ENCODE measurements at regions not wholly inside any gene's neighbourhood (a gene's known extent, or its start where the extent isn't known, plus 50 kb on each side); places are given as distances from the start of the nearest gene placed in this dataset.

GRCh38 chr13:31853643-31854326, 114.5 kb downstream of the RXFP2 start:
- DNase-seq (ENCODE audit: low read depth in 2 of 2): no peak

DNA sequence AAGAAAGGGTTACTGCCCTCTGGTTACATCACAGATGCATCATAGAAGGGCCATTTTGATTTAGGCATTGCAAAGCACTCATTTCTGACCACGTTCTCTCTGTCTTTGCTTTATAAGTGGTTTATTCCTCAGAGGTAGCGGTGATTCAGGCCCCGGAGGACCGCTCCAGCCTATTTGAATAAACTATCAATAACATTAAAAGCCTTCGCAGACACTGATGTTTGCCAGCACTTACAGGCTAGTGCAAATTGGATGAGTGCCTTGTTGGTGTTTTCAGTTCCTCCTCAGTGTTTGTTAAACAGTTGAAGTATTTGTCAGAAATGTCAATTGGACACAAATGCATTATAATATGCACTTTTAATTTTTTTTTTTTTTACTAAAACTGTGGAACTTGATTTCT, 120.2 kb downstream of the RXFP2 start:
- DNase-seq (ENCODE audit: low read depth in 2 of 2): no peak

- DNase-seq (ENCODE audit: low read depth in 2 of 2): no peak
These were observed 120.7 kb downstream of the RXFP2 start for GRCh38 chr13:31860002-31860401.

DNA sequence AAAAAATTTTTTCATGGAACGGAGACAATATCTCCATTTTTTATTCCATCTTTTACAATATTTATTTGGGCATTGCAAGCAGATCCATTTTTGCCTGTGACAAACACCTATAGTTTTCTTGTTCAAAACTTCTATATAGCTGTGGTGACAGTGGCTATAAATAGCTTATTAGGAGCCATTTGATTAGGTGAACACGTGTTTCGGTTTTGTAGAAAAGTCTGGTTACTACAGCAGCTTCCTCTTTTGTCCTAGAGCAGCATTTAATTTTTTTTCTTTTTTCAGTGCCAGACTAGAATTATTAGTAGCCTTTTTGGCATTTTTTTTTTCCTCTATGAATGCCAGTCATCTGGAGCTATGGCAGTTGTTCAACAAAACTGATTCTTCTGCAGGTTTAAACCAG, 123.5 kb downstream of the RXFP2 start:
- no peak for DNase-seq (ENCODE audit: low read depth in 2 of 2)

GRCh38 chr13:31864307-31864706, 125.0 kb downstream of the RXFP2 start:
- DNase-seq (ENCODE audit: low read depth in 2 of 2): no peak

- DNase-seq (ENCODE audit: low read depth in 2 of 2): no peak
These were observed 126.8 kb downstream of the RXFP2 start for GRCh38 chr13:31866099-31866498.

DNA sequence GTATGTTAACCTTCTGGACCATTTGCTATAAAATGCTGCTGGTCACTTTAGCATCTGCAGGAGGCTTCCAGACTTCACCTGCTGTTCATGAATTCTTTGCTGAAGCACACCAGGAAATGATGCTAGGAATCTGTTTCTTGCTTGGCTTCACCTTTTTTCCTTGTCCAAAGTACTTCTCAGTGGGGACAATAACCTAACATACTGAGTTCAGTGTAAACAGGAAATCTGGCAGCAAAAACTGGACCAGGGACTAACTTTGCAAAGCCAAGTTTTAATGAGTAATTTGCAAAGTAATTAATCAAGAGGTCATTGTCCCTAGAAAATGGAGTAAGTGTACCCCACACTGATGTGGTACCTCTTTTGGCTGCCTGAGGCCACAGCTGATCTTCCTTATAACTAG, 128.4 kb downstream of the RXFP2 start:
- no peak for DNase-seq (ENCODE audit: low read depth in 2 of 2)

DNA sequence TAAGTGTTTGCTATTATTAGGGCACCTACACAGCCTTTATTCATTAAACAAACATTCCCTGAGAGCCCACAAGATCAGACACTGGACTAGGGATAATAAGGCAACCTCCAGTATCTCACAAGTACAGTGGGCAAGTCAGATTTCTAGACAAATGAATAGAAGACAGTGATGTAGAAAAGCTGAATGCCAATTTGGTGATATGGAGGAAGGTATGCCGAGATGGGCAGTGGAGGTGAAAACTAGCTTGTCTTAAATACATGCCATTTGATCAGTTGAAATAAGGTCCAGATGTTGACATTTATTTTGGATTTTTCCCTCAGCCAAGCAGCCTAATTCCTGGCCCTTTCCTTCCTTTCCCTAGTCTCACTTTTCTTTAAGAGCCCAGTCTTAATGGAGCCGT, 130.3 kb downstream of the RXFP2 start:
- DNase-seq (ENCODE audit: low read depth in 2 of 2): no peak

DNA sequence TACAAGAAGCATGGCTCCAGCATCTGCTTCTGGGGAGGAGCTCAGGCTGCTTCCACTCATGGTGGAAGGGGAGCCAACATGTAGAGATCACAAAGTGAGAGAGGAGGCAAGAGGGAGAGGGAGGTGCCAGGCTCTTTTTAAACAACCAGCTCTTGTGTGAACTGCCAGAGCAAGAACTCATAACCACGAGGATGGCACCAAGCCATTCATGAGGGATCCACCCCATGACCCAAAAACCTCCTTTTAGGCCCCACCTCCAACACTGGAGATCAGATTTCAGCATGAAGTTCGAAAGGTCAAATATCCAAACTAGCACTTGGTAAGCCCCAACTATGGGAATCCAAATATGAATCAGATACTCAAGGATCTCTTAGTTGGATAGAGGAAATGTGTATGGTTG, 131.2 kb downstream of the RXFP2 start:
- no peak for DNase-seq (ENCODE audit: low read depth in 2 of 2)

DNA sequence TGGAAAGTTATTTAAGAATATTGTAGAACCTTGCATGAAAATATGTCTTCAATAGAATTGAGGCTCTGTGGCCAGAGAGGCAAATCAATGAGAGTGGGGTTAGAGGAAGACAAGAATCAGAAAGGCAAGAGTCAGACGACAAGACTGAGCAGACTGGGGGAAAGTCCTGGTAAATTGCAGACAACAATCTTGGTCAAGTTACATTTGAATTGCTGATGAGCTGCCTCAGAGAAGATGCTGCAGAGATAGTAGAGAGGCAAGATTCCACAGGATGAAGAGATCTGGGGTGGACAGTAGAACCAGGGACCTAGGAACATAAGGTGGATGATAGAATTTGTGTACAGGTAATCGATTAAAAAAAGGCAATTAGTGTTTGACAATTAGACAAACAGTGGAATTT, 133.8 kb downstream of the RXFP2 start:
- no peak for DNase-seq (ENCODE audit: low read depth in 2 of 2)

DNA sequence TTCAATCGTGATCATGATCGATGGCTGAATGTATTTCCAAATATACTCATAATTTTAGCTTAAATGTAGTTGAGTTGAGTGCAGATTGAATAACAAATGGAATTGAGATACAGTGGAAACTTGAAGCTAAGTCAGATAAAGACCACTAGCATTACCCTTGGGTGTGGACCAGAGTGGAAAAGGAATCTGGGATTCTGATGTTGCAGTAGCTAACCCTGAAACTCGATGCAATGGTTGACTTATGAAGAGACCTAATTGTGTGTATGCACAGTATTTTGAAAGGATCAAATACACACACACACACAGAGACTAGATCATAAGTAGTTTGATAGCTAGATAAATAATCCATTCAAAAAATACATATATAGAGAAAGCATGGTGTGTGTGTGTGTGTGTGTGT, 135.8 kb downstream of the RXFP2 start:
- DNase-seq (ENCODE audit: low read depth in 2 of 2): no peak

DNA sequence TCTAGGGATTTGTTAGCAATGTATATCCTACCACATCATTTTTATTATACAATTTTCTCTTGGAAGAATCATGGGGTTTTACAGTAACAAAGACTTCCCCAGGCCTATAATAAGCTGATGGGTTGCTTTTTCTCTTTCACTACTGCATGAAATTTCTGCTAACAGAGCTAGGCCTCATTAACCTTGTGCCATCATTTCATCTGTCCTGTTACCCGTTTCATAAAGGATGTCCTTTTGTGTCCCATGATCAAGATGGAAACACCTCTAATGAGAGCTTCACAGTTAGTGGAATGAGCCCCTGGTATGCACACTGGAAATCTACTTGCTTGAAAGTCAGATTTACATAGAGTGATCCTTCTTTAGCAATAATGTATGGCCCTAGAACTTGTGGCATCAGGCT, 138.7 kb downstream of the RXFP2 start:
- DNase-seq (ENCODE audit: low read depth in 2 of 2): no peak

- DNase-seq (ENCODE audit: low read depth in 2 of 2): no peak
These were observed 139.2 kb downstream of the RXFP2 start for GRCh38 chr13:31878495-31878894.

DNA sequence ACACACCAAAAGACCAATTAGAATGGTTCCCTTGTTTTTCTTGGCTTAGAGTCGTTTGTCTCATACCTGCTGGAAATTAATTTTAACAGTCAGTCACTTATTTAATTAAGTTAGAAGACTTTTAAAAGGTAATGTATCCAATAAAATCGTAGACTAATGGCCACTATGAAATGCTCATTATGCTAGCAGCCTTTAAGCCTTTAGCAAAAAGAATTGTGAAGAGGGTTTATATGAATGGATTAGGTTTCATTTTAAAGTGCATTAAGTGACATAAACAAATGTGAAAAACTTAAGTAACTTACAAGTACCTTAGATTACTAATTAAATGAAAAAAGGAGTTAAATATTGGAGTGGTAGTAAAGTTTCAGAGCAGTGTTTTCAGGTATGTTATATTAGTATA, 139.6 kb downstream of the RXFP2 start:
- DNase-seq (ENCODE audit: low read depth in 2 of 2): no peak

DNA sequence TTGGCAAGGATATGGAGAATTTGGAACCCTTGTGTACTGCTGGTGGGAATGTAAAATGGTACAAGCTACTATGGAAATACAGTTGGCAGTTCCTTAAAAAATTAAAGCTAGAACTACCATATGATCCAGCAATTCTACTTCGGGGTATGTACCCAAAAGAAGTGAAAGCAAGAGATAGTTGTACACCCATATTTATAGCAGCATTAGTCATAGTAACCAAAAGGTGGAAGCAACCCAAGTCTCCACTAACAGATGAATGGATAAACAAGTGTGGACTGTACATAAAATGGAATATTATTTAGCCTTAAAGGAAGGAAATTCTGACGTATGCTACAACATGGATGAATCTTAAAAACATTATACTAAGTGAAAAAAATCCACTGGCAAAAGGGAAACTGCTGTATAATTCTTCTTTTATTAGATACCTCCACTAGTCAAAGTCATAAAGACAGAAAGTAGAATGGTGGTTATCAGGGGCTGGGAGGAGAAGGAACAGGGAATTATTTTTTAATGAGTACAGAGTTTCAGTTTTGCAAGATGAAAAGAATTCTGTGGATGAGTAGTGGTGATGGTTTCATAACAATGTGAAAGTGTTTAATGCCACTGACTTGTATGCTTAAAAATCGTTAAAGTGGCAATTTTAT, 141.6 kb downstream of the RXFP2 start:
- no peak for DNase-seq (ENCODE audit: low read depth in 2 of 2)

GRCh38 chr13:31881495-31881882, 142.2 kb downstream of the RXFP2 start:
- DNase-seq (ENCODE audit: low read depth in 2 of 2): no peak

GRCh38 chr13:31882794-31883193, 143.5 kb downstream of the RXFP2 start:
- DNase-seq (ENCODE audit: low read depth in 2 of 2): no peak

GRCh38 chr13:31884556-31884955, 145.2 kb downstream of the RXFP2 start:
- no peak for DNase-seq (ENCODE audit: low read depth in 2 of 2)

GRCh38 chr13:31885994-31886393, 145.6 kb upstream of the FRY start:
- DNase-seq (ENCODE audit: low read depth in 2 of 2): no peak

- no peak for DNase-seq (ENCODE audit: low read depth in 2 of 2)
These were observed 144.3 kb upstream of the FRY start for GRCh38 chr13:31887286-31887685.

DNA sequence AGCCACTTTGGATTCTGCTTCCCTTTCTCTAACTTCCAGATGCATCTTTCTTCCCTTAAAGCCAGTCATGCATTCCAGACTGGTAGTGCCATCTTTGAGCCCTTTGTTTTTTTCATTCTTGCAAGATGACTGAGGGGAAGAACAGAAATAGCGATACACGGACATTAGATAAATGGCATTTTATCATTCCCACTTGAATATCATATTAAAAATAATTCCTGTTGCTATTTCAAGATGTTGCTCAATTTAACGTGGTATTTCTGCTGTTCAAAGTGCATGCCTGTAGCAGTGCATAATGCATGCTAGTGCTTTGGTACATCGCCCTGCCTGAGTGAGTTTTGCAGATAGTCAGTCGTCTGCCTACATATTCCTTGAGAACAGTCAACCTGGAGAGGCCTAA, 140.6 kb upstream of the FRY start:
- no peak for DNase-seq (ENCODE audit: low read depth in 2 of 2)

DNA sequence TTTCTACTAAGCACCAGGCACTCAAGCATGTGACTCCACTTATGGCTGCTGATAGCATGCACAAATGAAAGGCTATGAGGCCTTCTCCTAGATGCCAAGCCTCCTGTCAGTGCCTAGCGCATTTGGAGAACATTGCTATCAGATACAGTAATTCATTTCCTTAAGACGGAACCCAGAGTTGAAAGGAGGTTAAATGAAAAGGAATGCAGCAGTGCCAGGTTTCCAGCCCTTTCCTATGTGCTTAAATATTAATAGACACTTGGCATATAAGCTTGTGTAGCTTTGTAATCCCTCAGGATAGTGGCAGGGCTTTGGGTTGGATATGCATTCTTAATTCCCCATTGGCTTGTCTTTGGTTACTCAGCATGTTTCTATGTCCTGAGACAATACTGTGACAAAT, 140.1 kb upstream of the FRY start:
- DNase-seq (ENCODE audit: low read depth in 2 of 2): no peak

DNA sequence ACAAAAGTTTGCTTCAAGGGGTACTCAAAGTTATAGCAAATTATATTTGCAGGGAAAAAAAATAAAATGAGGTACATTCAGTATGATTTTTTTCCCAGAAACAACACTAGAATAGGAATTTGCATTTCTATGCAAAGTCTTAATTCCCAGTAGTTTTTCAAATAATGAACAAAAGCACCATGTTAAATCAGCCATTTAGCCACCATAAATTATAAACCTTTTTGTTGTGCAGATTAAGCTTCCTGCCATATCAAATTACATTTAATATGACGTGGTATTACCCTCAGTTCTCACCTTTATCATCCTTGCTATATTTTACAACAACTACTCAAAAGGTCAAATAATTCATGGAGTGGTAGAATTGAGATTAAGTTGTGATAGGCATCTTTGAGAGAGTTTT, 136.6 kb upstream of the FRY start:
- DNase-seq (ENCODE audit: low read depth in 2 of 2): no peak

DNA sequence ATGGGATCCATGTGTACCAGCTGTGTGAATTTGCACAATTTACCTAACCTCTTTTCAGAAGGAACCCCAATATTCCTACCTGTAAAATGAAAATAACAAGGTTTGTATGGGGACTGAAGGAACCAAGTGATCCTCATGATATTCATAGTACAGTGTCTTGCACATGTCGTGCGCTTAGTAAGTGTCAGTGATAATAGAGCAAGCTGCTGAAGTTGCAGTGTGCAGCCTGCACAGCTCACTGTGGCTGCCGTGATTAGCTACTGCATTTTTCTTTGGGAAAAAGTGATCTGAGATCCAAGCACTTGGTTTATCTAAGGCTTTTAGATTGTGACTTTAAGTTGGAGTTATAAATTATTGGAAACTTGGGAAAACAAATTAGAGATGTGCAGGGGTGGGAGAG, 135.9 kb upstream of the FRY start:
- no peak for DNase-seq (ENCODE audit: low read depth in 2 of 2)
